C4-2B (cell line): ENCODE measurements at regions not wholly inside any gene's neighbourhood (a gene's known extent, or its start where the extent isn't known, plus 50 kb on each side); places are given as distances from the start of the nearest gene placed in this dataset.

Source experiments
- H3K27ac ChIP-seq: fragments of 450-650 bp; 2 replicates; pipeline ENCODE4 v1.5.1; 2017
- CTCF ChIP-seq: fragments of 450-650 bp; conservative IDR thresholded peaks from 2 replicates; pipeline ENCODE4 v1.5.1; 2017; ENCODE audit warnings: mild to moderate bottlenecking
- ZFX ChIP-seq: fragments of 450-650 bp; IDR thresholded peaks from 2 replicates; pipeline ENCODE4 v1.6.1; 2017

- TF ChIP-seq ZFX (no peak), CTCF (no peak)
- H3K27ac ChIP-seq = no peak overlapping the region
Observed at GRCh38 chr2:128558895-128559532, 240.3 kb upstream of the HS6ST1 start.

GRCh38 chr2:128559533-128560515 lies 241.2 kb upstream of the HS6ST1 start:
- H3K27ac ChIP-seq = no peak overlapping the region
- TF ChIP-seq CTCF (no peak), ZFX (no peak)

GRCh38 chr2:128560718-128561117 lies 242.1 kb upstream of the HS6ST1 start:
- TF ChIP-seq CTCF (no peak), ZFX (no peak)
- no peak overlapping the region for H3K27ac ChIP-seq

- H3K27ac ChIP-seq = no peak overlapping the region
- TF ChIP-seq ZFX (no peak), CTCF (no peak)
Observed at GRCh38 chr2:128562471-128563347, 244.0 kb upstream of the HS6ST1 start.

GRCh38 chr2:128563348-128563687 lies 244.7 kb upstream of the HS6ST1 start:
- H3K27ac ChIP-seq = no peak overlapping the region
- TF ChIP-seq CTCF (no peak), ZFX (no peak)

- TF ChIP-seq CTCF (no peak), ZFX (no peak)
- H3K27ac ChIP-seq = no peak overlapping the region
Observed at GRCh38 chr2:128564131-128564530, 245.5 kb upstream of the HS6ST1 start.
